PC-3 (cell line): ENCODE measurements at regions not wholly inside any gene's neighbourhood (a gene's known extent, or its start where the extent isn't known, plus 50 kb on each side); places are given as distances from the start of the nearest gene placed in this dataset.

Experiments used
- ATAC-seq: fragments of 200-7000 bp; cut with Tn5 transposase; 2 replicates; pipeline ENCODE4 v1.9.1; 2020; ENCODE audit warnings: mild to moderate bottlenecking, moderate library complexity
- BruUV-seq: library from RNA; stranded (reverse); fragments of 400-500 nt; replicated peaks from 2 replicates; lab custom pipeline; 2021; lab: Mats Ljungman, UMichigan
- CTCF ChIA-PET: fragments of 300-600 bp; sonication (Branson Sonifier 250); formaldehyde crosslinking; loops from one replicate; lab custom pipeline; 2022; ENCODE audit warnings: antibody characterized with exemption; lab: Charles Lee
- POLR2A ChIA-PET: fragments of 300-600 bp; sonication (Branson Sonifier 250); formaldehyde crosslinking; loops from one replicate; lab custom pipeline; 2022; ENCODE audit warnings: antibody characterized with exemption; ENCODE audit not compliant: unreplicated experiment; lab: Charles Lee
- DNase-seq: peaks from one replicate; pipeline ENCODE4 v3.0.0-alpha.2; 2015
- H2AFZ ChIP-seq: fragments of 300-600 bp; sonication (generic); 2 replicates; pipeline ENCODE4 v1.6.0; 2016; ENCODE audit warnings: antibody characterized with exemption, low read length
- H3F3A ChIP-seq: fragments of 300-600 bp; sonication (generic); one replicate; pipeline ENCODE4 v1.6.0; 2017; ENCODE audit warnings: antibody characterized with exemption, low read length, control low read depth, mild to moderate bottlenecking; ENCODE audit not compliant: unreplicated experiment
- H3K27ac ChIP-seq: fragments of 300-600 bp; sonication (generic); 2 replicates; pipeline ENCODE4 v1.5.1; 2016; ENCODE audit warnings: mild to moderate bottlenecking, low read length
- H3K27me3 ChIP-seq: fragments of 300-600 bp; sonication (generic); 2 replicates; pipeline ENCODE4 v1.6.1; 2016; ENCODE audit warnings: low read length, mixed read lengths
- H3K36me3 ChIP-seq: fragments of 300-600 bp; sonication (generic); 2 replicates; pipeline ENCODE4 v1.6.1; 2016; ENCODE audit warnings: low read depth, mixed run types, low read length, mixed read lengths
- H3K4me1 ChIP-seq: fragments of 300-600 bp; sonication (generic); 2 replicates; pipeline ENCODE4 v1.5.1; 2016; ENCODE audit warnings: low read length; ENCODE audit not compliant: insufficient read depth
- H3K4me2 ChIP-seq: fragments of 300-600 bp; sonication (generic); 2 replicates; pipeline ENCODE4 v1.6.0; 2016; ENCODE audit warnings: low read length
- H3K4me3 ChIP-seq: fragments of 300-600 bp; sonication (generic); 2 replicates; pipeline ENCODE4 v1.5.1; 2016; ENCODE audit warnings: mild to moderate bottlenecking, low read length, mixed read lengths
- H3K79me2 ChIP-seq: fragments of 300-600 bp; sonication (generic); 2 replicates; pipeline ENCODE4 v1.6.1; 2017; ENCODE audit warnings: low read length, mixed read lengths
- H3K9ac ChIP-seq: fragments of 300-600 bp; sonication (generic); 2 replicates; pipeline ENCODE4 v1.6.0; 2016; ENCODE audit warnings: mild to moderate bottlenecking, low read length
- H3K9me2 ChIP-seq: fragments of 300-600 bp; sonication (generic); replicated peaks from 2 replicates; pipeline ENCODE4 v1.6.1; 2016; ENCODE audit warnings: mixed run types, low read length, mixed read lengths
- H3K9me3 ChIP-seq: fragments of 300-600 bp; sonication (generic); 2 replicates; pipeline ENCODE4 v1.6.1; 2016; ENCODE audit warnings: low read length, mixed read lengths
- H4K20me1 ChIP-seq: fragments of 300-600 bp; sonication (generic); 2 replicates; pipeline ENCODE4 v1.6.1; 2016; ENCODE audit warnings: low read length, mixed read lengths
- EZH2 ChIP-seq: fragments of 300-600 bp; sonication (generic); IDR thresholded peaks from one replicate; pipeline ENCODE4 v1.6.1; 2017; ENCODE audit warnings: antibody characterized with exemption, mild to moderate bottlenecking, low read length; ENCODE audit not compliant: unreplicated experiment
- EZH2phosphoT487 ChIP-seq: fragments of 300-600 bp; sonication (generic); IDR thresholded peaks from 2 replicates; pipeline ENCODE4 v1.6.1; 2018; ENCODE audit warnings: mild to moderate bottlenecking, antibody characterized with exemption, low read length, borderline replicate concordance
- intact Hi-C: fragments of 100-400 bp; cut with micrococcal nuclease; formaldehyde crosslinking; loops from 2 replicates; pipeline ENCODE4 v1.9.0; 2023
- TF ChIP-seq, protein P1 (sequence below): fragments of 300-600 bp; sonication (generic); conservative IDR thresholded peaks from 2 replicates; pipeline ENCODE4 v1.5.1; 2017; ENCODE audit warnings: antibody characterized with exemption, low read depth, mild to moderate bottlenecking, low read length

GRCh38 chr2:15834381-15835031 lies 105.8 kb upstream of the MYCN start:
- H2AFZ ChIP-seq = no peak overlapping the region
- ChIA-PET POLR2A (no interaction called here), CTCF (no interaction called here)
- no peaks in the 10 kb centered on the region for H3K9me3 ChIP-seq
- no peaks in the 10 kb centered on the region for H3K79me2 ChIP-seq
- no peaks in the 10 kb centered on the region for H3K9me2 ChIP-seq
- DNase-seq (no peak), ATAC-seq (no peak)
- no peaks in the 10 kb centered on the region for H3F3A ChIP-seq
- no peaks in the 10 kb centered on the region for H3K36me3 ChIP-seq
- H3K4me2 ChIP-seq = no peak overlapping the region
- H3K4me1 ChIP-seq = no peaks in the 10 kb centered on the region
- no peaks in the 10 kb centered on the region for H4K20me1 ChIP-seq
- H3K4me3 ChIP-seq = no peak overlapping the region
- no peaks in the 10 kb centered on the region for H3K27me3 ChIP-seq
- intact Hi-C loops = no loop called here
- BruUV-seq = no TSS peak
- H3K9ac ChIP-seq = no peak overlapping the region
- H3K27ac ChIP-seq = no peak overlapping the region
- TF ChIP-seq, protein P1, sequence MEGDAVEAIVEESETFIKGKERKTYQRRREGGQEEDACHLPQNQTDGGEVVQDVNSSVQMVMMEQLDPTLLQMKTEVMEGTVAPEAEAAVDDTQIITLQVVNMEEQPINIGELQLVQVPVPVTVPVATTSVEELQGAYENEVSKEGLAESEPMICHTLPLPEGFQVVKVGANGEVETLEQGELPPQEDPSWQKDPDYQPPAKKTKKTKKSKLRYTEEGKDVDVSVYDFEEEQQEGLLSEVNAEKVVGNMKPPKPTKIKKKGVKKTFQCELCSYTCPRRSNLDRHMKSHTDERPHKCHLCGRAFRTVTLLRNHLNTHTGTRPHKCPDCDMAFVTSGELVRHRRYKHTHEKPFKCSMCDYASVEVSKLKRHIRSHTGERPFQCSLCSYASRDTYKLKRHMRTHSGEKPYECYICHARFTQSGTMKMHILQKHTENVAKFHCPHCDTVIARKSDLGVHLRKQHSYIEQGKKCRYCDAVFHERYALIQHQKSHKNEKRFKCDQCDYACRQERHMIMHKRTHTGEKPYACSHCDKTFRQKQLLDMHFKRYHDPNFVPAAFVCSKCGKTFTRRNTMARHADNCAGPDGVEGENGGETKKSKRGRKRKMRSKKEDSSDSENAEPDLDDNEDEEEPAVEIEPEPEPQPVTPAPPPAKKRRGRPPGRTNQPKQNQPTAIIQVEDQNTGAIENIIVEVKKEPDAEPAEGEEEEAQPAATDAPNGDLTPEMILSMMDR = no peak

DNA sequence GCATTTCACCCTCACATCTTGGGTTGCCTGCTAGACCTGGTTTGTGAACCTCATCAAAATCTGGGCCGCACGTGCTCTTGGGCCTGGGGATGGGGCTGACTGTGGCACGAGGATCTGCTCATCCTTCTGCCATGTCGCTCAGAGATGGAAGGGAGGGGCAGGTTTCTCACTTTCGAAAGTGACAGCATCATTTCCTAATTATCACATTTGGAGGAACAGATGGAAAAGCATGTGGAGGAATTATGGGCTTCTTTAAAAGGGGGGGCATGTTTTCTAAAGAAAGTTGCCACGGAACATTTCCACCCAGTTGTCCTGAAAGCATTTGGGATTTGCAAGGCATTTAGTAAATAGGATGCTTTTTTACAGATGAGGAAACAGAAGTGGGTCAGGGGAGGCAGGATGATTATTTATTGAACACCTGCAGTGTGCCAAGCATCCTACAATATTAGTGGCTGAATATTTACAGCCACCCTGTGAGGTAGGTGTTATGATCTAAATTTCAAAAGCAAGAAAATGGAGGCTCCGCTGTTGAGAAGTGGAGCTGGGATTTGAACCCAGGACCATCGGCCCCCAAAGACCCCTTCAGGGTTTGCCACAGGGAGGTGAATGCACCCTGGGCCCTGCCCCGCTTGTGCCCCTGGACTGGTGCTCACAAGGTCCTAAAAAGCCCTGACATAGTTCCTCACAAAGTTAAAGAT lies 104.2 kb upstream of the MYCN start:
- TF ChIP-seq EZH2phosphoT487 = no peak
- TF ChIP-seq, protein P1 = no peak
- no peak for TF ChIP-seq EZH2
- BruUV-seq = no TSS peak
- Histone ChIP-seq H3K4me1 (peaks cover 9% of the 10 kb centered on the region; the same call in 1 of the 2 replicates), H3K27ac (no peak overlapping the region), H4K20me1 (no peaks in the 10 kb centered on the region), H3K36me3 (no peaks in the 10 kb centered on the region), H2AFZ (no peak overlapping the region), H3K4me2 (no peak overlapping the region), H3F3A (no peaks in the 10 kb centered on the region), H3K9ac (no peak overlapping the region), H3K9me2 (no peaks in the 10 kb centered on the region), H3K9me3 (no peaks in the 10 kb centered on the region), H3K79me2 (no peaks in the 10 kb centered on the region), H3K27me3 (no peaks in the 10 kb centered on the region), H3K4me3 (no peak overlapping the region)
- intact Hi-C loops = no loop called here
- DNase-seq (no peak), ATAC-seq (no peak)
- POLR2A ChIA-PET = no interaction called here
- CTCF ChIA-PET = no interaction called here
